Heart left ventricle (tissue), 16 donors: ENCODE measurements at regions not wholly inside any gene's neighbourhood (a gene's known extent, or its start where the extent isn't known, plus 50 kb on each side); places are given as distances from the start of the nearest gene placed in this dataset.

Experiments
- ATAC-seq, 4 donors: fragments of 200-7000 bp; cut with Tn5 transposase; one replicate each; pipeline ENCODE4 v1.9.1; 2020 to 2022; ENCODE audit warnings: moderate library complexity in 4 of 4, mild to moderate bottlenecking in 3 of 4, moderate number of reproducible peaks in 1 of 4
- DNase-seq, 5 donors: peaks; one replicate each; pipeline ENCODE4 v3.0.0-alpha.2; 2020
- H3K27ac ChIP-seq, 12 donors: fragments of 200-600 bp; sonication (generic) in 4 of 12; one replicate each; pipeline versions ENCODE4 v1.5.0 to v1.8.0; 2016 to 2022; ENCODE audit warnings: mild to moderate bottlenecking in 2 of 12
- H3K27me3 ChIP-seq, 9 donors: fragments of 200-600 bp; sonication (generic) in 2 of 9; one replicate each; pipeline versions ENCODE4 v1.5.1 to v1.8.0; 2016 to 2022; ENCODE audit warnings: mild to moderate bottlenecking in 3 of 9
- H3K36me3 ChIP-seq, 9 donors: fragments of 200-600 bp; sonication (generic) in 2 of 9; one replicate each; pipeline versions ENCODE4 v1.5.0 to v1.8.0; 2018 to 2022; ENCODE audit warnings: mild to moderate bottlenecking in 2 of 9
- H3K4me1 ChIP-seq, 12 donors: fragments of 200-600 bp; sonication (generic) in 4 of 12; one replicate each; pipeline versions ENCODE4 v1.5.0 to v1.8.0; 2016 to 2022; ENCODE audit warnings: mild to moderate bottlenecking in 3 of 12
- H3K4me3 ChIP-seq, 12 donors: fragments of 200-600 bp; sonication (generic) in 4 of 12; one replicate each; pipeline versions ENCODE4 v1.5.0 to v1.8.0; 2017 to 2022; ENCODE audit warnings: mild to moderate bottlenecking in 9 of 12, moderate library complexity in 4 of 12
- H3K9me3 ChIP-seq, 12 donors: fragments of 200-600 bp; sonication (generic) in 4 of 12; one replicate each; pipeline versions ENCODE4 v1.5.0 to v1.8.0; 2016 to 2022; ENCODE audit warnings: mild to moderate bottlenecking in 1 of 12
- CTCF ChIP-seq, 12 donors: fragments of 200-600 bp; sonication (generic) in 4 of 12; IDR thresholded peaks; one replicate each; pipeline versions ENCODE4 v1.5.0 to v1.8.0; 2018 to 2022; ENCODE audit warnings: antibody characterized with exemption in 12 of 12, mild to moderate bottlenecking in 5 of 12
- POLR2A ChIP-seq, 2 donors: fragments of 450-650 bp; IDR thresholded peaks; one replicate each; pipeline ENCODE4 v1.6.1; 2017; ENCODE audit warnings: antibody characterized with exemption in 2 of 2, mild to moderate bottlenecking in 2 of 2, moderate library complexity in 2 of 2
- WGBS, 4 donors: extraction: QIAGEN DNeasy Blood & Tissue Kit in 2 of 4; methylation state at CpG; one replicate each; pipeline versions ENCODE4 v1.1.5 to v1.1.7; 2013 to 2018; 5-methylcytosine and 5-hydroxymethylcytosine counted together
- intact Hi-C, 10 donors: fragments of 100-400 bp; cut with DNase I; formaldehyde crosslinking; loops; one replicate each; pipeline versions ENCODE4 v1.11.1 to v1.14.2; 2022
- donor health status: ischemic (EF 13 %, LVEDD 7.1; RV severe dilation, severe dysfunction).
- donor health status: healthy with polysubstance abuse.
- donor health status: DM: no; HTN: yes; CAD: no.
- donor health status: DM: no; HTN: no; CAD: no.
- donor health status: ischemic (EF 25% LVEDD 6.9; RV normal size, moderate dysfunction).
- donor health status: ischemic (EF 25% LVEDD 5.7; RV mildly dilated, moderate dysfunction).
- donor health status: healthy.
- donor health status: DM: yes; HTN: yes; CAD: no.
- donor health status: ischemic (EF 35%, LVEDD 5.7; RV mildly dilated, moderate dysfunction).
- donor health status: nonischemic (EF 11% LVEDD 7.7; RV severe dilation, severe dysfunction).
- donor health status: DM: yes; HTN: yes; CAD: no.
- donor health status: PGD.
- donor health status: ischemic (EF 29% LVEDD 5.4; RV normal size, mild dysfunction).
- donor health status: nonischemic (EF 23%, LVEDD 6.1; RV moderate dilation, normal function).

- Histone ChIP-seq H3K9me3 (no peaks in the 10 kb centered on the region), H3K4me1 (no peaks in the 10 kb centered on the region), H3K4me3 (no peak overlapping the region), H3K27ac (no peak overlapping the region), H3K27me3 (no peaks in the 10 kb centered on the region), H3K36me3 (no peaks in the 10 kb centered on the region)
- intact Hi-C loops, result no loop called here
- ATAC-seq, result no peak
- WGBS, 4 donors, result 78 to 88% (median 84%) methylated on average over 5 of the region's 5 CpGs
- TF ChIP-seq POLR2A (IDR thresholded peaks at IDR 0.05), result no peak
- no peak for TF ChIP-seq CTCF (IDR thresholded peaks at IDR 0.05)
- no peak for DNase-seq
Measured at GRCh38 chr10:4189281-4189680, 404.3 kb upstream of the KLF6 start.

GRCh38 chr10:4188406-4188805 is 403.4 kb upstream of the KLF6 start:
- no peaks in the 10 kb centered on the region for H3K9me3 ChIP-seq
- intact Hi-C loops, result no loop called here
- 96 to 97% (median 97%) methylated on average over 14 to 15 of the region's 15 CpGs for WGBS, 4 donors
- ATAC-seq, result no peak
- no peaks in the 10 kb centered on the region for H3K27me3 ChIP-seq
- peaks cover 0 to 7% (median 0%) of the 10 kb centered on the region in 12 donors for H3K4me1 ChIP-seq
- DNase-seq, result no peak
- no peak overlapping the region for H3K27ac ChIP-seq
- H3K4me3 ChIP-seq, result no peak overlapping the region
- no peaks in the 10 kb centered on the region for H3K36me3 ChIP-seq
- no peak for TF ChIP-seq POLR2A (IDR thresholded peaks at IDR 0.05)
- TF ChIP-seq CTCF (IDR thresholded peaks at IDR 0.05), result no peak

GRCh38 chr10:4186849-4187540 is 402.0 kb upstream of the KLF6 start:
- ATAC-seq (no peak), DNase-seq (peak in 1 of 5 donors; percentile 42)
- intact Hi-C loops, result no loop called here
- H3K4me1 ChIP-seq, result peaks cover 0 to 10% (median 0%) of the 10 kb centered on the region in 12 donors
- H3K9me3 ChIP-seq, result no peaks in the 10 kb centered on the region
- no peaks in the 10 kb centered on the region for H3K36me3 ChIP-seq
- TF ChIP-seq CTCF (IDR thresholded peaks at IDR 0.05), result no peak
- no peak for TF ChIP-seq POLR2A (IDR thresholded peaks at IDR 0.05)
- no peak overlapping the region for H3K27ac ChIP-seq
- 91 to 97% (median 95%) methylated on average over 12 of the region's 12 CpGs for WGBS, 4 donors
- H3K4me3 ChIP-seq, result no peak overlapping the region
- H3K27me3 ChIP-seq, result no peaks in the 10 kb centered on the region

GRCh38 chr10:4183761-4184261 is 398.8 kb upstream of the KLF6 start:
- ATAC-seq, result no peak
- Histone ChIP-seq H3K4me3 (no peak overlapping the region), H3K27ac (no peak overlapping the region), H3K9me3 (no peaks in the 10 kb centered on the region), H3K36me3 (no peaks in the 10 kb centered on the region), H3K27me3 (no peaks in the 10 kb centered on the region), H3K4me1 (peaks cover 0 to 13% (median 0%) of the 10 kb centered on the region in 12 donors)
- 68 to 85% (median 81%) methylated on average over 3 of the region's 3 CpGs for WGBS, 4 donors
- intact Hi-C loops, result no loop called here
- TF ChIP-seq POLR2A (IDR thresholded peaks at IDR 0.05) (no peak), CTCF (IDR thresholded peaks at IDR 0.05) (no peak)
- no peak for DNase-seq
